Thymus (tissue), 11 donors: ENCODE measurements at regions not wholly inside any gene's neighbourhood (a gene's known extent, or its start where the extent isn't known, plus 50 kb on each side); places are given as distances from the start of the nearest gene placed in this dataset.
A peak's percentile ranks its signal among the peaks of the same experiment; 100 is the strongest.
"Not testable (repeated sequence)": the region's sequence is repeated elsewhere in the genome, so short reads cannot be mapped to it uniquely, and the experiment has no call there.

Experiments
- DNase-seq, 9 donors: peaks; one replicate each; pipeline ENCODE4 v3.0.0-alpha.2; 2013; ENCODE audit warnings: low spot score in 9 of 9, low read depth in 6 of 9, missing footprints in 1 of 9
- H3K27ac ChIP-seq, 2 donors: one replicate each; pipeline ENCODE4 v1.5.1; 2013; ENCODE audit warnings: control low read depth in 1 of 2, low read depth in 1 of 2, low read length in 1 of 2, mild to moderate bottlenecking in 1 of 2, moderate library complexity in 1 of 2
- H3K27me3 ChIP-seq, 2 donors: one replicate each; pipeline ENCODE4 v1.5.1; 2013; ENCODE audit warnings: low read length in 1 of 2; ENCODE audit not compliant: control insufficient read depth in 2 of 2, insufficient read depth in 1 of 2
- H3K36me3 ChIP-seq, 2 donors: one replicate each; pipeline ENCODE4 v1.5.1; 2013; ENCODE audit warnings: low read length in 1 of 2, mild to moderate bottlenecking in 1 of 2, moderate library complexity in 1 of 2; ENCODE audit not compliant: control insufficient read depth in 2 of 2, insufficient read depth in 2 of 2
- H3K4me1 ChIP-seq, 2 donors: one replicate each; pipeline ENCODE4 v1.5.1; 2013; ENCODE audit warnings: low read length in 2 of 2; ENCODE audit not compliant: control insufficient read depth in 2 of 2, insufficient read depth in 2 of 2
- H3K4me3 ChIP-seq, 2 donors: one replicate each; pipeline ENCODE4 v1.5.1; 2013; ENCODE audit warnings: low read length in 2 of 2, control low read depth in 1 of 2, mild to moderate bottlenecking in 1 of 2
- H3K9me3 ChIP-seq, 2 donors: one replicate each; pipeline ENCODE4 v1.5.1; 2013; ENCODE audit warnings: low read length in 1 of 2, mild to moderate bottlenecking in 1 of 2; ENCODE audit not compliant: control insufficient read depth in 2 of 2, insufficient read depth in 1 of 2
- WGBS: extraction: QIAGEN DNeasy Blood & Tissue Kit; methylation state at CpG from one replicate; pipeline ENCODE4 v1.1.7; 2013; 5-methylcytosine and 5-hydroxymethylcytosine counted together
- donor health status: healthy.

- not testable (repeated sequence) for H3K4me1 ChIP-seq, H3K27ac ChIP-seq, H3K4me3 ChIP-seq, H3K9me3 ChIP-seq, H3K36me3 ChIP-seq
- H3K27me3 ChIP-seq = peaks cover 2 to 21% of the 10 kb centered on the region in 2 donors
- 15% methylated on average over 45 of the region's 48 CpGs for WGBS
- DNase-seq = peak in 6 of 9 donors; percentile 4 to 44 (median 14)
Observed at GRCh38 chr11:71638801-71639519, 56.3 kb upstream of the KRTAP5-11 start.

- H3K4me3 ChIP-seq, H3K36me3 ChIP-seq, DNase-seq, H3K4me1 ChIP-seq, H3K27ac ChIP-seq, H3K9me3 ChIP-seq: not testable (repeated sequence)
- WGBS = 2% methylated on average over 32 of the region's 32 CpGs
- H3K27me3 ChIP-seq = peaks cover 2 to 21% of the 10 kb centered on the region in 2 donors
Observed at GRCh38 chr11:71639520-71639849, 56.8 kb upstream of the KRTAP5-11 start.

GRCh38 chr11:71639916-71640315 is 57.2 kb upstream of the KRTAP5-11 start:
- not testable (repeated sequence) for H3K4me1 ChIP-seq, H3K4me3 ChIP-seq, H3K27ac ChIP-seq, DNase-seq, H3K9me3 ChIP-seq, H3K36me3 ChIP-seq
- under 1% methylated on average over 13 of the region's 19 CpGs for WGBS
- peaks cover 2 to 21% of the 10 kb centered on the region in 2 donors for H3K27me3 ChIP-seq

- not testable (repeated sequence) for H3K36me3 ChIP-seq, H3K27me3 ChIP-seq, DNase-seq, H3K9me3 ChIP-seq, H3K27ac ChIP-seq, H3K4me3 ChIP-seq, H3K4me1 ChIP-seq
- WGBS = 93% methylated on average over 5 of the region's 5 CpGs
Observed at GRCh38 chr11:71647078-71647477, 64.4 kb upstream of the KRTAP5-11 start.

GRCh38 chr11:71652998-71653397 is 70.3 kb upstream of the KRTAP5-11 start:
- not testable (repeated sequence) for H3K27ac ChIP-seq, DNase-seq, H3K36me3 ChIP-seq, H3K4me1 ChIP-seq, H3K9me3 ChIP-seq, H3K4me3 ChIP-seq, H3K27me3 ChIP-seq
- 64% methylated on average over 5 of the region's 5 CpGs for WGBS

GRCh38 chr11:71654423-71654822 is 71.7 kb upstream of the KRTAP5-11 start:
- not testable (repeated sequence) for H3K36me3 ChIP-seq, H3K9me3 ChIP-seq, H3K27me3 ChIP-seq, DNase-seq, H3K4me1 ChIP-seq, H3K4me3 ChIP-seq, H3K27ac ChIP-seq
- 95% methylated on average over 3 of the region's 3 CpGs for WGBS

GRCh38 chr11:71655041-71655440 is 72.4 kb upstream of the KRTAP5-11 start:
- H3K9me3 ChIP-seq = not testable (repeated sequence)
- WGBS = 88% methylated on average over 7 of the region's 7 CpGs

GRCh38 chr11:71656513-71656912 is 73.8 kb upstream of the KRTAP5-11 start:
- not testable (repeated sequence) for H3K36me3 ChIP-seq, H3K4me3 ChIP-seq, H3K27me3 ChIP-seq, H3K27ac ChIP-seq, DNase-seq, H3K4me1 ChIP-seq, H3K9me3 ChIP-seq
- 76% methylated on average over 3 of the region's 5 CpGs for WGBS

More at GRCh38 chr11:71655041-71655440, 72.4 kb upstream of the KRTAP5-11 start:
- H3K36me3 ChIP-seq, DNase-seq, H3K27ac ChIP-seq, H3K27me3 ChIP-seq, H3K4me3 ChIP-seq, H3K4me1 ChIP-seq: not testable (repeated sequence)

- not testable (repeated sequence) for H3K27ac ChIP-seq, H3K4me3 ChIP-seq, H3K36me3 ChIP-seq, H3K4me1 ChIP-seq, DNase-seq, H3K27me3 ChIP-seq, H3K9me3 ChIP-seq
- WGBS = 83% methylated on average over 3 of the region's 3 CpGs
Observed at GRCh38 chr11:71664941-71665340, 82.3 kb upstream of the KRTAP5-11 start.

- H3K4me1 ChIP-seq, H3K4me3 ChIP-seq, H3K27ac ChIP-seq, DNase-seq, H3K27me3 ChIP-seq, H3K36me3 ChIP-seq, H3K9me3 ChIP-seq: not testable (repeated sequence)
Observed at GRCh38 chr11:71698110-71698509, 115.4 kb upstream of the KRTAP5-11 start.
